ENCODE measurements at regions not wholly inside any gene's neighbourhood (a gene's known extent, or its start where the extent isn't known, plus 50 kb on each side); places are given as distances from the start of the nearest gene placed in this dataset.

GRCh38 chr1:34474566-34474965, 280.3 kb upstream of the GJB5 start:
- intact Hi-C loops (cut with DNase I): no loop called here
- peaks cover 0 to 53% (median 0%) of the 10 kb centered on the region in 4 donors for H3K27me3 ChIP-seq
- 76% methylated on average over 5 of the region's 5 CpGs for WGBS
- H3K27ac ChIP-seq (replicated peaks in 1 of 4): no peak overlapping the region
- TF ChIP-seq POLR2AphosphoS5 (IDR thresholded peaks at IDR 0.05) (no peak), EP300 (IDR thresholded peaks at IDR 0.05) (no peak)
- DNase-seq (ENCODE audit: extremely low spot score): no peak
- H3K4me1 ChIP-seq: no peaks in the 10 kb centered on the region
- no peaks in the 10 kb centered on the region for H3K36me3 ChIP-seq
- no peak overlapping the region for H3K4me3 ChIP-seq
- no peaks in the 10 kb centered on the region for H3K9me3 ChIP-seq

- Histone ChIP-seq H3K4me1 (no peaks in the 10 kb centered on the region), H3K27me3 (peaks cover 0 to 55% (median 0%) of the 10 kb centered on the region in 4 donors), H3K4me3 (no peak overlapping the region), H3K27ac (replicated peaks in 1 of 4) (no peak overlapping the region), H3K36me3 (no peaks in the 10 kb centered on the region), H3K9me3 (peaks cover 0 to 11% (median 9%) of the 10 kb centered on the region in 4 donors)
- no peak for DNase-seq (ENCODE audit: extremely low spot score)
- 66% methylated on average over 3 of the region's 3 CpGs for WGBS
- TF ChIP-seq POLR2A (IDR thresholded peaks at IDR 0.05; ENCODE audit: low read depth): no peak
- no peak for TF ChIP-seq CTCF (IDR thresholded peaks at IDR 0.05)
- no peak for TF ChIP-seq EP300 (IDR thresholded peaks at IDR 0.05)
- no peak for TF ChIP-seq POLR2AphosphoS5 (IDR thresholded peaks at IDR 0.05)
- intact Hi-C loops (cut with DNase I): no loop called here
Measured at GRCh38 chr1:34476371-34476770, 278.5 kb upstream of the GJB5 start.

- peaks cover 0 to 42% (median 0%) of the 10 kb centered on the region in 4 donors for H3K27me3 ChIP-seq
- WGBS: 88% methylated on average over 2 of the region's 2 CpGs
Measured at GRCh38 chr1:34477632-34478141, 277.2 kb upstream of the GJB5 start.

GRCh38 chr1:34478515-34479076, 276.3 kb upstream of the GJB5 start:
- WGBS: 20% methylated on average over 3 of the region's 3 CpGs
- intact Hi-C loops (cut with DNase I): no loop called here
- TF ChIP-seq CTCF (IDR thresholded peaks at IDR 0.05) (no peak), EP300 (IDR thresholded peaks at IDR 0.05) (no peak), POLR2AphosphoS5 (IDR thresholded peaks at IDR 0.05) (no peak), POLR2A (IDR thresholded peaks at IDR 0.05; ENCODE audit: low read depth) (no peak)

More at GRCh38 chr1:34477632-34478141, 277.2 kb upstream of the GJB5 start:
- intact Hi-C loops (cut with DNase I): no loop called here
- Histone ChIP-seq H3K4me1 (no peaks in the 10 kb centered on the region), H3K9me3 (peaks cover 0 to 11% (median 9%) of the 10 kb centered on the region in 4 donors), H3K36me3 (no peaks in the 10 kb centered on the region), H3K27ac (replicated peaks in 1 of 4) (no peak overlapping the region), H3K4me3 (no peak overlapping the region)
- no peak for TF ChIP-seq CTCF (IDR thresholded peaks at IDR 0.05)
- no peak for TF ChIP-seq POLR2A (IDR thresholded peaks at IDR 0.05; ENCODE audit: low read depth)
- no peak for TF ChIP-seq POLR2AphosphoS5 (IDR thresholded peaks at IDR 0.05)
- TF ChIP-seq EP300 (IDR thresholded peaks at IDR 0.05): no peak
- DNase-seq (ENCODE audit: extremely low spot score): no peak

GRCh38 chr1:34479731-34480130, 275.1 kb upstream of the GJB5 start:
- 8% methylated on average over 5 of the region's 5 CpGs for WGBS
- Histone ChIP-seq H3K4me1 (no peaks in the 10 kb centered on the region), H3K27me3 (peaks cover 0 to 33% (median 0%) of the 10 kb centered on the region in 4 donors), H3K4me3 (no peak overlapping the region), H3K9me3 (peaks cover 0 to 11% (median 9%) of the 10 kb centered on the region in 4 donors), H3K27ac (replicated peaks in 1 of 4) (no peak overlapping the region), H3K36me3 (no peaks in the 10 kb centered on the region)
- TF ChIP-seq EP300 (IDR thresholded peaks at IDR 0.05): no peak
- TF ChIP-seq POLR2A (IDR thresholded peaks at IDR 0.05; ENCODE audit: low read depth): no peak
- TF ChIP-seq POLR2AphosphoS5 (IDR thresholded peaks at IDR 0.05): no peak
- no peak for TF ChIP-seq CTCF (IDR thresholded peaks at IDR 0.05)
- intact Hi-C loops (cut with DNase I): no loop called here
- no peak for DNase-seq (ENCODE audit: extremely low spot score)

More at GRCh38 chr1:34478515-34479076, 276.3 kb upstream of the GJB5 start:
- DNase-seq (ENCODE audit: extremely low spot score): no peak
- Histone ChIP-seq H3K4me1 (no peaks in the 10 kb centered on the region), H3K9me3 (peaks cover 0 to 11% (median 9%) of the 10 kb centered on the region in 4 donors), H3K36me3 (no peaks in the 10 kb centered on the region), H3K4me3 (no peak overlapping the region), H3K27ac (replicated peaks in 1 of 4) (no peak overlapping the region), H3K27me3 (peaks cover 0 to 33% (median 0%) of the 10 kb centered on the region in 4 donors)

Measured in esophagus muscularis mucosa (tissue), 4 donors.